GM18517 (cell line): ENCODE measurements at regions not wholly inside any gene's neighbourhood (a gene's known extent, or its start where the extent isn't known, plus 50 kb on each side); places are given as distances from the start of the nearest gene placed in this dataset.

Source experiments
- ATAC-seq: cut with Tn5 transposase; IDR thresholded peaks from one replicate; pipeline ENCODE4 v1.9.1; 2021; ENCODE audit warnings: mild to moderate bottlenecking, moderate library complexity; ENCODE audit not compliant: unreplicated experiment

DNA sequence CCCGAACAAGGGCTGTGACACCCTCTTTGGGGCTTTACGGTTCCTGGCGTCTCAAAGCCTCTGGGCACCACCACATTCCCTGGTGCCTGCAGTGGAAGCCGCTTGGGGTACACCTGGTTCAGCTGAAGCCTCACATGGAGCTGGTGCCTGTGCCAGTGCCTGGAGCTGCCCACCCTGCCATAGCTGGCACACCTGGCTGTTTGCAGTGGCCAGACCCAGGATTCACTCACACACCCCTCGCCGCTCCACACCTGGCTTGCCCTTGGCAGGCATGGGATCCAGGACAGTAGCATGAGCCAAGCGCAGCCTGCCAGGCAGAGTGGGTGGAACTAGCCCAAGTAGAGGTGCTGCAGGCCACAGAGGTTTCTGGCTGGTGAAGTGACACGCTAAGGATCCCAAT, 641.8 kb downstream of the TLE4 start:
- no peak for ATAC-seq

DNA sequence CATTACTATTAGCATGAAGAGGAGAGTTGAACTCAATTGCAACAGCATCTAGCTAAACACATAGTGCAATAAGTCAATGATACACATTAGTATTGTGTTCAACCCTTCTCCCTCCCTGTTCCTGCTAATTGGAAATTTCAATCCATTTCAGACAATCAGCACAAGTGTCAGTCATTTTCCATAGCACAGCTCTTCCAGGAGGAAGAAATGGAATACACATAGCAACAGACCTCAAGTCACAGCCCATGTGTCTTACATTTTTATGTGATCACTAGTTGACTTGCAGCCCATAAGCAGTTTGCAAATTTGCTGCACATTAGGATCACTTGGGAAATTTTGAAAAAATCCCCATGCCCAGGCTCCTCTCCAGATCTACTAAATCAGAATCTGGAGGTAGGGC, 636.9 kb downstream of the TLE4 start:
- ATAC-seq = no peak

- ATAC-seq = no peak
These were observed 632.3 kb downstream of the TLE4 start for GRCh38 chr9:80204054-80204453.

GRCh38 chr9:80197661-80198060, 625.9 kb downstream of the TLE4 start:
- ATAC-seq = no peak

DNA sequence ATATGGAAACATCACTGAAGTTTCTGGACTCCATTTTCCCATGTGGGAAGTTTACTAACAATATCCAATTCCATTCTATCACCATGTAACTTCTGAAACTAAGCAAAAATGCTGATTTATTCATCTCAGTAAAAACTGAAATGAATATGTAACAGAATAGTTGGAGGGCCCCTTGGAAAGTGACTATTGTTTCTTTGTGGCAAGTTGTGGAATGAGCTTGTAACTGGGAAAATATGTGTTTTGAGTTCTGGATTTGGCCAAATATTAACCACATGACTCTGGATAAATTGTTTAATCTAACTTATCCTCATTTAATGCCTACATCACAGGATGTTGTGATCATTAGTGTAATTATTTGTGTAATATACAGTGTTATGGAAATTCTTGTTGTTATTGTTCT, 619.3 kb downstream of the TLE4 start:
- ATAC-seq = no peak

- no peak for ATAC-seq
These were observed 616.8 kb downstream of the TLE4 start for GRCh38 chr9:80188579-80188978.

DNA sequence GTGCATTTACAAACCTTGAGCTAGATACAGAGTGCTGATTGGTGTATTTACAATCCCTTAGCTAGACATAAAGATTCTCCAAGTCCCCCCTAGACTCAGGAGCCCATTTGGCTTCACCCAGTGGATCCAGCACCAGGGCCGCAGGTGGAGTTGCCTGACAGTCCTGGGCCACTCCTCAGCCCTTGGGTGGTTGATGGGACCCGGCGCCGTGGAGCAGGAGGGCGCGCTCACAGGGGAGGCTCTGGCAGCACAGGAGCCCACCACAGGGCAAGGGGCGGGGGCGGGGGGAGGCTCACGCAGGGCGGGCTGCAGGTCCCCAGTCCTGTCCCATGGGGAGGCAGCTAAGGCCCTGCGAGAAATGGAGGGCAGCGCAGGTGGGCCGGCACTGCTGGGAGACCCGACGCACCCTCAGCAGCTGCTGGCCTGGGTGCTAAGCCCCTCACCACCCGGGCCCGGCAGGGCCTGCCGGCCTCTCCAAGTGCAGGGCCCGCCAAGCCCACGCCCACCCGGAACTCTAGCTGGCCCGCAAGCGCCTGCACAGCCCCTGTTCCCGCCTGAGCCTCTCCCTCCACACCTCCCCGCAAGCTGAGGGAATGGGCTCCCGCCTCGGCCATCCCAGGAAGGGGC, 613.5 kb downstream of the TLE4 start:
- ATAC-seq = no peak

- ATAC-seq = no peak
These were observed 606.2 kb downstream of the TLE4 start for GRCh38 chr9:80177949-80178480.

GRCh38 chr9:80175286-80176150, 603.8 kb downstream of the TLE4 start:
- no peak for ATAC-seq

GRCh38 chr9:80163889-80164288, 592.1 kb downstream of the TLE4 start:
- peak; percentile 75 for ATAC-seq

- ATAC-seq = no peak
These were observed 586.9 kb downstream of the TLE4 start for GRCh38 chr9:80158554-80159170.

DNA sequence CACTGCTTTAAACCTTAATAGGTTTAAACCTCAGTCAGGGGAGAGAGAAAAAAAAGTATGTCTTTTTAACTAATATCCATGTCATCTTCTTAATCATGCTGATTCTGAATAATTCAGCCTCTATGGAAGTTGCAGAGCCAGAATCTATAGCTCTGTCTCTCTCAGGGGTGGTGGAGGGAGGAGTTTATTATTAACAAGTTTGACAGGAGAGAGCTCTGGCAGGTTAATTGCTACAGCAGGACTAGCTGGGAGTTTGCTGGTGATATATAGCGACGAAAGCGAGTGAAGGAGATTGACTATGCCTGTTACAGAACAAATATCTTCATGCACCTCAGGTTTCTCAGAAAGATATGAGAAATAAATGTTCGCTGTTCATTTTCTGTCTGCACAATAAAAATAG, 586.4 kb downstream of the TLE4 start:
- ATAC-seq = peak; percentile 19

GRCh38 chr9:80157561-80157983, 585.8 kb downstream of the TLE4 start:
- ATAC-seq = peak; percentile 32

GRCh38 chr9:80156756-80157472, 585.1 kb downstream of the TLE4 start:
- peak; percentile 59 for ATAC-seq

GRCh38 chr9:80156262-80156661, 584.5 kb downstream of the TLE4 start:
- no peak for ATAC-seq

DNA sequence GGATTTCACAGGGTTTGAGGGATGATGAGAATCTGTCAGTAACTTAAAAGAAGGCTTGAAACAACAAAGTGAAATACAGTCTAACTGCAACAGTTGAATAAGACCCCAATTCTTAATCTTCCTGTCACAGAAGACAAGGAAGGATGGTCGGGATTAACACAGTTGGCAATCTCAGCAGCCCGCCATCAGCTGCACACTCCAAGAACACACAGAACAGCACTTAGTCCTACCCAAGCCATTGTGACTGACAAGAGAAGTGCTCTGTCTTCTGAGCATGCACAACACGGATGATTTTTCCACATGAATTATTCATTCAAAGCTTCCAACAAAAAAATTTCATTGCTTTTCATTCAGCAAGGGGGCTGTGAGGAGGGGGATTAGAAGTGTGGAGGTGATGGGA, 576.1 kb downstream of the TLE4 start:
- no peak for ATAC-seq

DNA sequence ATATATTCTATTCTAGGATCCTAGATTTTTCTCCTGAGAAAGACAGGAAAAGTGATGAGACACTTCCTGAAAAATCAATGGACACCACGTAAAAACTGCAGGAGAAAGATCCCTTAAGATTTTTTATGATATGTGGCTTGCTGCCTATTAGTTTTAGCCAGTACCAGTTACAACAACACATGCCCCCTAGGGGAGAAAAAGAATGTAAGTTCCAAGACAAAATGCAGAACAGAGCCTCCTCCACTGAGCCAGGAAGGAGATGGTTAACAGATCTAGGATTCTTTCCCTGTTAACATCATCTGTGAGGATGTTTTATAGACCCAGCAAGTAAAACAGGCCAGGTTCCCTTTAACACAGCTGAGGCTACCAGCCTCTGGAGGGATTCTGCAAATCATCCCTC, 574.7 kb downstream of the TLE4 start:
- peak; percentile 69 for ATAC-seq

GRCh38 chr9:80144856-80145255, 573.1 kb downstream of the TLE4 start:
- ATAC-seq = no peak

DNA sequence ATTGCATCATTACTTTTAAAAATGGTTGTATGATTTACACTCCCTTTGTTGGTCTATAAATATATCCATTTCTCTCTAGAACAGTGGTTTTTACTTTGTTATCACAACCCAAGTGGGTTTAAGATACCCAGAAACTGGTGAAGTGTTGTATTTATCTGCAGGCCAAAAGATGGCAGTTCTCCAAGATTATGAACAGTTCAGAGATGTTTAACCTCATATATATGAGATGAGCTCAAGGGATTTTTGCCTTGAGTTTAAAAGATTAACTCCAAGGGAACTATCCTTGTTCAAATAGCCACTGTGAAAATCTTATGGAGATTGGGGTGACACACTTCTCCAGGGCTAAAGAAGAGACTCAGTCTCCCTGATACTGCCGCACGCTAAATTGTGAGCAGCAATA, 572.6 kb downstream of the TLE4 start:
- ATAC-seq = no peak

- peak; percentile 87 for ATAC-seq
These were observed 572.1 kb downstream of the TLE4 start for GRCh38 chr9:80143899-80144298.

GRCh38 chr9:80134487-80134886, 562.7 kb downstream of the TLE4 start:
- peak; percentile 97 for ATAC-seq
